PC-3 (cell line): ENCODE measurements at regions not wholly inside any gene's neighbourhood (a gene's known extent, or its start where the extent isn't known, plus 50 kb on each side); places are given as distances from the start of the nearest gene placed in this dataset.
"Not testable (repeated sequence)": the region's sequence is repeated elsewhere in the genome, so short reads cannot be mapped to it uniquely, and the experiment has no call there.

Experiments used
- ATAC-seq: fragments of 200-7000 bp; cut with Tn5 transposase; 2 replicates; pipeline ENCODE4 v1.9.1; 2020; ENCODE audit warnings: mild to moderate bottlenecking, moderate library complexity
- BruUV-seq: library from RNA; stranded (reverse); fragments of 400-500 nt; replicated peaks from 2 replicates; lab custom pipeline; 2021; lab: Mats Ljungman, UMichigan
- CTCF ChIA-PET: fragments of 300-600 bp; sonication (Branson Sonifier 250); formaldehyde crosslinking; loops from one replicate; lab custom pipeline; 2022; ENCODE audit warnings: antibody characterized with exemption; lab: Charles Lee
- POLR2A ChIA-PET: fragments of 300-600 bp; sonication (Branson Sonifier 250); formaldehyde crosslinking; loops from one replicate; lab custom pipeline; 2022; ENCODE audit warnings: antibody characterized with exemption; ENCODE audit not compliant: unreplicated experiment; lab: Charles Lee
- DNase-seq: peaks from one replicate; pipeline ENCODE4 v3.0.0-alpha.2; 2015
- H2AFZ ChIP-seq: fragments of 300-600 bp; sonication (generic); 2 replicates; pipeline ENCODE4 v1.6.0; 2016; ENCODE audit warnings: antibody characterized with exemption, low read length
- H3F3A ChIP-seq: fragments of 300-600 bp; sonication (generic); one replicate; pipeline ENCODE4 v1.6.0; 2017; ENCODE audit warnings: antibody characterized with exemption, low read length, control low read depth, mild to moderate bottlenecking; ENCODE audit not compliant: unreplicated experiment
- H3K27ac ChIP-seq: fragments of 300-600 bp; sonication (generic); 2 replicates; pipeline ENCODE4 v1.5.1; 2016; ENCODE audit warnings: mild to moderate bottlenecking, low read length
- H3K27me3 ChIP-seq: fragments of 300-600 bp; sonication (generic); 2 replicates; pipeline ENCODE4 v1.6.1; 2016; ENCODE audit warnings: low read length, mixed read lengths
- H3K36me3 ChIP-seq: fragments of 300-600 bp; sonication (generic); 2 replicates; pipeline ENCODE4 v1.6.1; 2016; ENCODE audit warnings: low read depth, mixed run types, low read length, mixed read lengths
- H3K4me1 ChIP-seq: fragments of 300-600 bp; sonication (generic); 2 replicates; pipeline ENCODE4 v1.5.1; 2016; ENCODE audit warnings: low read length; ENCODE audit not compliant: insufficient read depth
- H3K4me2 ChIP-seq: fragments of 300-600 bp; sonication (generic); 2 replicates; pipeline ENCODE4 v1.6.0; 2016; ENCODE audit warnings: low read length
- H3K4me3 ChIP-seq: fragments of 300-600 bp; sonication (generic); 2 replicates; pipeline ENCODE4 v1.5.1; 2016; ENCODE audit warnings: mild to moderate bottlenecking, low read length, mixed read lengths
- H3K79me2 ChIP-seq: fragments of 300-600 bp; sonication (generic); 2 replicates; pipeline ENCODE4 v1.6.1; 2017; ENCODE audit warnings: low read length, mixed read lengths
- H3K9ac ChIP-seq: fragments of 300-600 bp; sonication (generic); 2 replicates; pipeline ENCODE4 v1.6.0; 2016; ENCODE audit warnings: mild to moderate bottlenecking, low read length
- H3K9me2 ChIP-seq: fragments of 300-600 bp; sonication (generic); replicated peaks from 2 replicates; pipeline ENCODE4 v1.6.1; 2016; ENCODE audit warnings: mixed run types, low read length, mixed read lengths
- H3K9me3 ChIP-seq: fragments of 300-600 bp; sonication (generic); 2 replicates; pipeline ENCODE4 v1.6.1; 2016; ENCODE audit warnings: low read length, mixed read lengths
- H4K20me1 ChIP-seq: fragments of 300-600 bp; sonication (generic); 2 replicates; pipeline ENCODE4 v1.6.1; 2016; ENCODE audit warnings: low read length, mixed read lengths
- EZH2 ChIP-seq: fragments of 300-600 bp; sonication (generic); IDR thresholded peaks from one replicate; pipeline ENCODE4 v1.6.1; 2017; ENCODE audit warnings: antibody characterized with exemption, mild to moderate bottlenecking, low read length; ENCODE audit not compliant: unreplicated experiment
- EZH2phosphoT487 ChIP-seq: fragments of 300-600 bp; sonication (generic); IDR thresholded peaks from 2 replicates; pipeline ENCODE4 v1.6.1; 2018; ENCODE audit warnings: mild to moderate bottlenecking, antibody characterized with exemption, low read length, borderline replicate concordance
- intact Hi-C: fragments of 100-400 bp; cut with micrococcal nuclease; formaldehyde crosslinking; loops from 2 replicates; pipeline ENCODE4 v1.9.0; 2023
- TF ChIP-seq, protein P1 (sequence below): fragments of 300-600 bp; sonication (generic); conservative IDR thresholded peaks from 2 replicates; pipeline ENCODE4 v1.5.1; 2017; ENCODE audit warnings: antibody characterized with exemption, low read depth, mild to moderate bottlenecking, low read length

DNA sequence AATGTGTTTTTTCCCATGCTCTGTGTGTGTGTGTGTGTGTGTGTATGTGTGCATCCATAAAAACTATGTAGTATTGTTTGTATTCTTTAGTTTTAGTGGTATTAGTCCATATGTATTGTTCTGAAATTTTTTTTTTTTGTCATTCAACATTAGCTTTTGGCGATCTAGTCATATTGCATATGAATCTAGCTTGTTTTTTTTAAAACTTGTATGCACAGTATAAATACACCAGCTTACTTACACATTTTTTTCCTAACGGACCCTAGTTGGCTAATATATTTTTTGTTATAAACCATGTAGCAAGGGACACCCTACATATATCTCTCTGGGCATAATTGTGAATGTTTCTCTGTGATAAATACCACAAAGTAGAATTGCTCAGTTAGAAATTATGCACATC, 359.7 kb downstream of the SRGAP2C start:
- Histone ChIP-seq H3K9ac (no peak overlapping the region), H3K79me2 (no peaks in the 10 kb centered on the region), H3F3A (peaks cover 5% of the 10 kb centered on the region), H3K27ac (no peak overlapping the region), H4K20me1 (no peaks in the 10 kb centered on the region), H3K4me2 (no peak overlapping the region), H3K36me3 (no peaks in the 10 kb centered on the region), H3K4me3 (no peak overlapping the region), H3K27me3 (no peaks in the 10 kb centered on the region), H3K9me3 (no peaks in the 10 kb centered on the region), H3K9me2 (no peaks in the 10 kb centered on the region), H2AFZ (no peak overlapping the region), H3K4me1 (peaks cover 11% of the 10 kb centered on the region)
- ChIA-PET POLR2A (interaction anchor here (0.8 kb wide), 1 partner anchor 13 kb away, joined by 12 read pairs; no protein-coding TSS in a partner anchor), CTCF (no interaction called here)
- DNase-seq (no peak), ATAC-seq (no peak)
- BruUV-seq = no TSS peak
- TF ChIP-seq EZH2phosphoT487 (no peak), EZH2 (no peak)
- TF ChIP-seq, protein P1, sequence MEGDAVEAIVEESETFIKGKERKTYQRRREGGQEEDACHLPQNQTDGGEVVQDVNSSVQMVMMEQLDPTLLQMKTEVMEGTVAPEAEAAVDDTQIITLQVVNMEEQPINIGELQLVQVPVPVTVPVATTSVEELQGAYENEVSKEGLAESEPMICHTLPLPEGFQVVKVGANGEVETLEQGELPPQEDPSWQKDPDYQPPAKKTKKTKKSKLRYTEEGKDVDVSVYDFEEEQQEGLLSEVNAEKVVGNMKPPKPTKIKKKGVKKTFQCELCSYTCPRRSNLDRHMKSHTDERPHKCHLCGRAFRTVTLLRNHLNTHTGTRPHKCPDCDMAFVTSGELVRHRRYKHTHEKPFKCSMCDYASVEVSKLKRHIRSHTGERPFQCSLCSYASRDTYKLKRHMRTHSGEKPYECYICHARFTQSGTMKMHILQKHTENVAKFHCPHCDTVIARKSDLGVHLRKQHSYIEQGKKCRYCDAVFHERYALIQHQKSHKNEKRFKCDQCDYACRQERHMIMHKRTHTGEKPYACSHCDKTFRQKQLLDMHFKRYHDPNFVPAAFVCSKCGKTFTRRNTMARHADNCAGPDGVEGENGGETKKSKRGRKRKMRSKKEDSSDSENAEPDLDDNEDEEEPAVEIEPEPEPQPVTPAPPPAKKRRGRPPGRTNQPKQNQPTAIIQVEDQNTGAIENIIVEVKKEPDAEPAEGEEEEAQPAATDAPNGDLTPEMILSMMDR = no peak
- intact Hi-C loops = loop anchor here (5.0 kb wide), 1 partner anchor 82 kb away; no protein-coding TSS in a partner anchor

DNA sequence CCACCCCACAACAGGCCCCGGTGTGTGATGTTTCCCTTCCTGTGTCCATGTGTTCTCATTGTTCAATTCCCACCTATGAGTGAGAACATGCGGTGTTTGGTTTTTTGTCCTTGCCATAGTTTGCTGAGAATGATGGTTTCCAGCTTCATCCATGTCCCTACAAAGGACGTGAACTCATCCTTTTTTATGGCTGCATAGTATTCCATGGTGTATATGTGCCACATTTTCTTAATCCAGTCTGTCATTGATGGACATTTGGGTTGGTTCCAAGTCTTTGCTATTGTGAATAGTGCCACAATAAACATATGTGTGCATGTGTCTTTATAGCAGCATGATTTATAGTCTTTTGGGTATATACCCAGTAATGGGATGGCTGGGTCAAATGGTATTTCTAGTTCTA, 361.1 kb downstream of the SRGAP2C start:
- POLR2A ChIA-PET, H3F3A ChIP-seq: not testable (repeated sequence)

DNA sequence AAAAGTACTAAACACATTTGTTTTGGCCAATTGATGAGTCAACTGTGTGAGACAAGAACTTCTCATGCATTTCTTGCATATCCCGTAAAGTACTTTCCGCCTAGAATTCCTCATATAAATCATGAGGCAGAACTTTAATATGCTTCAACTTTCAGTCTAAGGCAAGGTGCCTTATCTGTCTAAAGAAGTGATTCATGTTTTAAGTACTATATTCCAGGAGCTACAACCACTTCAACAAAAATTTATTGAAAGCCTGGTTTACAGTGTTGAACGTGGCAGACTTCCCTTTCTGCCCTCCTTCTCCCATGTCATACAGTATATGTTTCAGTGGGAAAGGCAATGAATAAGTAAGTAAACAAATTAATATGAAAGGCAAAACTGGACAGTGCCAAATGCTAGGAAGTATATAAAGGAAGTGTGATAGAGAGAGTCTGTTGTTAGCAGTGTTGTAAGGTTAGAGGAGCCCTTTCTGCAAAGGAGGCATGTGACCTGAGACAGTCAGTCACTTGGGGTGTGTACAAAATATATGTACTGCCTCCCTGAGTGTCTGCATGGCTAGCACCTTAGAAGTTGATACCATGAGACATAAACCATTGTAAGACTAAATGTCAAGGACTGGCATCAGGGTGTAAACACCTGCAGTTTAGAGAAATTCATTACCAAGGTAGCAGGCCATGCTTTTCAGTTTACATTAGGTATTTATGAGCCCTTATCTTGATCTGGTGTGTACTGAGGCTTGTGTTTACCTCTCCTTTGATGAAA, 362.2 kb downstream of the SRGAP2C start:
- TF ChIP-seq EZH2 (no peak), EZH2phosphoT487 (0 out of 2 replicates have a peak, but pooled peaks have one; percentile 50)
- TF ChIP-seq, protein P1 = no peak
- Histone ChIP-seq H3K9ac (no peak overlapping the region), H3K9me2 (no peaks in the 10 kb centered on the region), H3K4me3 (no peak overlapping the region), H3K27ac (peak overlapping the region; percentile 55), H3K9me3 (no peaks in the 10 kb centered on the region), H4K20me1 (no peaks in the 10 kb centered on the region), H3K79me2 (no peaks in the 10 kb centered on the region), H3F3A (peaks cover 5% of the 10 kb centered on the region), H3K4me2 (peak overlapping the region; percentile 51), H2AFZ (no peak overlapping the region), H3K27me3 (no peaks in the 10 kb centered on the region), H3K4me1 (peaks cover 11% of the 10 kb centered on the region), H3K36me3 (no peaks in the 10 kb centered on the region)
- intact Hi-C loops = loop anchor here (1.0 kb wide), 1 partner anchor 40 kb away; no protein-coding TSS in a partner anchor
- peak; percentile 93 for DNase-seq
- no TSS peak for BruUV-seq
- peak; percentile 93 for ATAC-seq
- CTCF ChIA-PET = no interaction called here
- POLR2A ChIA-PET = no interaction called here

More for the DNA sequence above, 361.1 kb downstream of the SRGAP2C start:
- DNase-seq, H3K79me2 ChIP-seq, CTCF ChIA-PET, H2AFZ ChIP-seq, intact Hi-C loops, H3K27ac ChIP-seq, ATAC-seq, H4K20me1 ChIP-seq, BruUV-seq, H3K4me3 ChIP-seq, H3K27me3 ChIP-seq, H3K9me2 ChIP-seq, H3K4me2 ChIP-seq, H3K9ac ChIP-seq, H3K9me3 ChIP-seq, H3K36me3 ChIP-seq: not testable (repeated sequence)
- peaks cover 11% of the 10 kb centered on the region for H3K4me1 ChIP-seq

DNA sequence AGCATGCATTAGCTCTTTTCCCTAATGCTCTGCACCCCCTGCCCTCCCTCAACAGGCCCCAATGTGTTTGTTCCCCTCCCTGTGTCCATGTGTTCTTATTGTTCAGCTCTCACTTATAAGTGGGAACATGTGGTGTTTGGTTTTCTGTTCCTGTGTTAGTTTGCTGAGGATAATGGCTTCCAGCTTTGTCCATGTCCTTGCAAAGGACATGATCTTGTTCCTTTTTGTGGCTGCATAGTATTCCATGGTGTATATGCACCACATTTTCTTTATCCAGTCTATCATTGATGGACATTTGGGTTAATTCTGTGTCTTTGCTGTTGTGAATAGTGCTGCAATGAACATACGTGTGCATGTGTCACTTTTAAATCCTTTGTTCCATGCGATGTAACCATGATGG, 363.0 kb downstream of the SRGAP2C start:
- H2AFZ ChIP-seq, CTCF ChIA-PET, H3K27me3 ChIP-seq: not testable (repeated sequence)

DNA sequence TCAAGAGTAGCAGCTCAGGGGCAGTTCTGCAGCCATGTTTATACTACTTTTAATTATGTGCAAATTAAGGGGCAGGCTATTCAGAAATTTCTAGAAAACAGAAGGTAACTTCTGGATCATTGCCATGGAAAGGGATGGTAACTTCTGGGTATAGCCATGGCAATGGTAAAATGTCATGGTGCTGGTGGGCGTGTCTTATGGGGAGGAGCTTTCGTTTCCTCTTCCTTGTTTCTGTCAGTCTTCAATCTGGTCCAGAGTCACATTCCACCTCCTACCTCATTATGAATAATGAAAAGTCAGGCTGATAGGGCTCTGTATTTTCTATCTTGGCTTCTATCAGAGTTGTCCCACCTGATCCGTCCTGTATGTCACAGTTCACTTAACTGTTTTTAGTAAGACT, 366.0 kb downstream of the SRGAP2C start:
- H3K4me2 ChIP-seq, H4K20me1 ChIP-seq, H3F3A ChIP-seq, H3K9me3 ChIP-seq, H3K9ac ChIP-seq, H3K27ac ChIP-seq, H3K9me2 ChIP-seq, POLR2A ChIA-PET, H2AFZ ChIP-seq, CTCF ChIA-PET, BruUV-seq, H3K79me2 ChIP-seq, H3K4me3 ChIP-seq, H3K36me3 ChIP-seq, DNase-seq, H3K27me3 ChIP-seq, ATAC-seq: not testable (repeated sequence)
- peaks cover 11% of the 10 kb centered on the region for H3K4me1 ChIP-seq
- intact Hi-C loops = loop anchor here (5.0 kb wide), 1 partner anchor 59 kb away; no protein-coding TSS in a partner anchor

More for the DNA sequence above, 363.0 kb downstream of the SRGAP2C start:
- H3K9me3 ChIP-seq, H3K36me3 ChIP-seq, POLR2A ChIA-PET, ATAC-seq, DNase-seq, H4K20me1 ChIP-seq, BruUV-seq, H3K79me2 ChIP-seq, H3K4me3 ChIP-seq, H3K9ac ChIP-seq, H3K9me2 ChIP-seq, H3F3A ChIP-seq: not testable (repeated sequence)
- Histone ChIP-seq H3K27ac (peak overlapping the region; percentile 55), H3K4me1 (peaks cover 11% of the 10 kb centered on the region), H3K4me2 (peak overlapping the region; percentile 51)
- intact Hi-C loops = loop anchor here (1.0 kb wide), 1 partner anchor 40 kb away; no protein-coding TSS in a partner anchor
